Stimulated activated CD4-positive, alpha-beta T cell treated with anti-CD3 and anti-CD28 coated beads, Interleukin-2, amount 100 ng/mL, for 48 hours (primary cell): ENCODE measurements at regions not wholly inside any gene's neighbourhood (a gene's known extent, or its start where the extent isn't known, plus 50 kb on each side); places are given as distances from the start of the nearest gene placed in this dataset.
"Not testable (repeated sequence)": the region's sequence is repeated elsewhere in the genome, so short reads cannot be mapped to it uniquely, and the experiment has no call there.

Experiments used
- DNase-seq, 2 donors: peaks; one replicate each; pipeline ENCODE4 v3.0.0-alpha.2; 2020

GRCh38 chr7:135872861-135873260 is 104.3 kb downstream of the MTPN start:
- DNase-seq: not testable (repeated sequence)

GRCh38 chr7:135862586-135863340 is 114.2 kb upstream of the FAM180A start:
- no peak for DNase-seq

GRCh38 chr7:135859538-135859937 is 110.9 kb upstream of the FAM180A start:
- no peak for DNase-seq

GRCh38 chr7:135858851-135859250 is 110.2 kb upstream of the FAM180A start:
- no peak for DNase-seq

- DNase-seq: no peak
These were observed 109.8 kb upstream of the FAM180A start for GRCh38 chr7:135858379-135858778.

GRCh38 chr7:135857519-135858274 is 109.1 kb upstream of the FAM180A start:
- DNase-seq: no peak

GRCh38 chr7:135856356-135857144 is 107.9 kb upstream of the FAM180A start:
- DNase-seq: no peak

GRCh38 chr7:135855846-135856245 is 107.2 kb upstream of the FAM180A start:
- DNase-seq: no peak

GRCh38 chr7:135853499-135853898 is 104.9 kb upstream of the FAM180A start:
- no peak for DNase-seq

- DNase-seq: no peak
These were observed 104.4 kb upstream of the FAM180A start for GRCh38 chr7:135853008-135853407.

- DNase-seq: no peak
These were observed 98.6 kb upstream of the FAM180A start for GRCh38 chr7:135847242-135847641.

GRCh38 chr7:135846339-135846738 is 97.7 kb upstream of the FAM180A start:
- no peak for DNase-seq

- DNase-seq: no peak
These were observed 96.9 kb upstream of the FAM180A start for GRCh38 chr7:135845415-135846075.

- DNase-seq: no peak
These were observed 96.3 kb upstream of the FAM180A start for GRCh38 chr7:135844903-135845302.

- no peak for DNase-seq
These were observed 94.6 kb upstream of the FAM180A start for GRCh38 chr7:135843214-135843613.

GRCh38 chr7:135842446-135843179 is 94.0 kb upstream of the FAM180A start:
- no peak for DNase-seq

GRCh38 chr7:135840591-135840990 is 92.0 kb upstream of the FAM180A start:
- DNase-seq: no peak

- no peak for DNase-seq
These were observed 89.1 kb upstream of the FAM180A start for GRCh38 chr7:135837675-135838074.

GRCh38 chr7:135834266-135834665 is 85.7 kb upstream of the FAM180A start:
- DNase-seq: no peak

GRCh38 chr7:135833642-135834041 is 85.0 kb upstream of the FAM180A start:
- DNase-seq: no peak

- no peak for DNase-seq
These were observed 83.0 kb upstream of the FAM180A start for GRCh38 chr7:135831455-135832195.

- no peak for DNase-seq
These were observed 80.0 kb upstream of the FAM180A start for GRCh38 chr7:135828604-135829003.
